Immature natural killer cell (primary cell): ENCODE measurements at regions not wholly inside any gene's neighbourhood (a gene's known extent, or its start where the extent isn't known, plus 50 kb on each side); places are given as distances from the start of the nearest gene placed in this dataset.
"Not testable (repeated sequence)": the region's sequence is repeated elsewhere in the genome, so short reads cannot be mapped to it uniquely, and the experiment has no call there.

Experiments
- DNase-seq, 3 donors: peaks; one replicate each; pipeline ENCODE4 v3.0.0; 2022; ENCODE audit warnings: mixed read lengths in 1 of 3
- H3K27ac Mint-ChIP-seq, 6 donors: one replicate each; pipeline ENCODE4 v1.8.0; 2020; ENCODE audit warnings: mixed read lengths in 6 of 6, mild to moderate bottlenecking in 5 of 6, inconsistent platforms in 4 of 6, moderate library complexity in 3 of 6
- H3K27me3 Mint-ChIP-seq, 3 donors: one replicate each; pipeline ENCODE4 v1.8.0; 2020 to 2021; ENCODE audit warnings: low read depth in 3 of 3, mild to moderate bottlenecking in 3 of 3, mixed read lengths in 3 of 3, moderate library complexity in 3 of 3, inconsistent platforms in 1 of 3
- H3K36me3 Mint-ChIP-seq, 3 donors: one replicate each; pipeline ENCODE4 v1.8.0; 2020; ENCODE audit warnings: mixed read lengths in 3 of 3, inconsistent platforms in 2 of 3, mild to moderate bottlenecking in 2 of 3
- H3K4me1 Mint-ChIP-seq, 2 donors: one replicate each; pipeline ENCODE4 v1.8.0; 2020; ENCODE audit warnings: inconsistent platforms in 2 of 2, mild to moderate bottlenecking in 2 of 2, mixed read lengths in 2 of 2, moderate library complexity in 1 of 2
- H3K4me3 Mint-ChIP-seq, 5 donors: one replicate each; pipeline ENCODE4 v1.8.0; 2020; ENCODE audit warnings: mild to moderate bottlenecking in 5 of 5, mixed read lengths in 5 of 5, inconsistent platforms in 3 of 5, moderate library complexity in 3 of 5
- H3K9me3 Mint-ChIP-seq, 6 donors: one replicate each; pipeline ENCODE4 v1.8.0; 2020; ENCODE audit warnings: mild to moderate bottlenecking in 6 of 6, mixed read lengths in 6 of 6, inconsistent platforms in 4 of 6, moderate library complexity in 3 of 6

- Mint-ChIP-seq H3K4me1 (no peaks in the 10 kb centered on the region), H3K27me3 (no peaks in the 10 kb centered on the region), H3K27ac (no peak overlapping the region), H3K36me3 (no peaks in the 10 kb centered on the region), H3K4me3 (no peak overlapping the region), H3K9me3 (peaks cover 0 to 5% (median 0%) of the 10 kb centered on the region in 6 donors)
- no peak for DNase-seq
These were observed 218.4 kb downstream of the ANXA1 start for GRCh38 chr9:73370053-73370452.

GRCh38 chr9:73371801-73372200 lies 220.1 kb downstream of the ANXA1 start:
- H3K27me3 Mint-ChIP-seq: no peaks in the 10 kb centered on the region
- no peaks in the 10 kb centered on the region for H3K36me3 Mint-ChIP-seq
- no peak overlapping the region for H3K4me3 Mint-ChIP-seq
- no peaks in the 10 kb centered on the region for H3K4me1 Mint-ChIP-seq
- H3K27ac Mint-ChIP-seq: no peak overlapping the region
- H3K9me3 Mint-ChIP-seq: peaks cover 0 to 5% (median 0%) of the 10 kb centered on the region in 6 donors
- no peak for DNase-seq

GRCh38 chr9:73380411-73380810 lies 228.7 kb downstream of the ANXA1 start:
- peaks cover 0 to 23% (median 5%) of the 10 kb centered on the region in 6 donors for H3K9me3 Mint-ChIP-seq
- no peak overlapping the region for H3K4me3 Mint-ChIP-seq
- H3K27me3 Mint-ChIP-seq: peaks cover 0 to 4% (median 1%) of the 10 kb centered on the region in 3 donors
- H3K27ac Mint-ChIP-seq: no peak overlapping the region
- H3K36me3 Mint-ChIP-seq: no peaks in the 10 kb centered on the region
- H3K4me1 Mint-ChIP-seq: no peaks in the 10 kb centered on the region
- DNase-seq: no peak

GRCh38 chr9:73402081-73403028 lies 250.7 kb downstream of the ANXA1 start:
- Mint-ChIP-seq H3K36me3 (no peaks in the 10 kb centered on the region), H3K9me3 (peaks cover 0 to 30% (median 7%) of the 10 kb centered on the region in 6 donors), H3K27ac (no peak overlapping the region), H3K27me3 (peaks cover 0 to 4% (median 0%) of the 10 kb centered on the region in 3 donors), H3K4me1 (no peaks in the 10 kb centered on the region), H3K4me3 (no peak overlapping the region)
- no peak for DNase-seq

DNA sequence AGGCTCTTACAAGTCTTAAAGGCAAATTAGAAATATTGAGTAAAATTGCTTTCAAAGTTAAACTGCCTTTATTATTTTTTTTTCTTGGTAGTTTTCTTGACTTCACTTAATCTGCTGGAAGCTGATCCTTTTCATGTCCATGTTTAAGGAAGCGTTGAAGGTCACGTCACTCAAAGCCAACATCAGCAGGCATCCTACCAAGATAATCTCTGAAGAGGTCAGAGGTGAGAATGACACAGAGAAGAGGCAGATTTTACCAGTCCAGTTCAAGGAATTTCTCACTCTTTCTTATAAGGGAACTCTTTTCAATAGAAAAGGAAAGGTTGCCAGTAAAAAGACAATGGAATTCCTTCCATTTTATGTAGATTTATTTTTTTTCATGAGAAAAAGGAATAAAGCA lies 259.8 kb downstream of the ANXA1 start:
- H3K27ac Mint-ChIP-seq: no peak overlapping the region
- H3K27me3 Mint-ChIP-seq: no peaks in the 10 kb centered on the region
- no peak for DNase-seq
- no peaks in the 10 kb centered on the region for H3K36me3 Mint-ChIP-seq
- peaks cover 0 to 4% (median 1%) of the 10 kb centered on the region in 6 donors for H3K9me3 Mint-ChIP-seq
- no peak overlapping the region for H3K4me3 Mint-ChIP-seq
- H3K4me1 Mint-ChIP-seq: no peaks in the 10 kb centered on the region

- no peaks in the 10 kb centered on the region for H3K36me3 Mint-ChIP-seq
- no peak overlapping the region for H3K27ac Mint-ChIP-seq
- peaks cover 0 to 4% (median 3%) of the 10 kb centered on the region in 6 donors for H3K9me3 Mint-ChIP-seq
- no peaks in the 10 kb centered on the region for H3K4me1 Mint-ChIP-seq
- no peaks in the 10 kb centered on the region for H3K27me3 Mint-ChIP-seq
- H3K4me3 Mint-ChIP-seq: no peak overlapping the region
- DNase-seq: no peak
These were observed 261.2 kb downstream of the ANXA1 start for GRCh38 chr9:73412874-73413273.

- Mint-ChIP-seq H3K4me1 (no peaks in the 10 kb centered on the region), H3K27me3 (peaks cover 0 to 2% (median 0%) of the 10 kb centered on the region in 3 donors), H3K9me3 (peaks cover 0 to 6% (median 3%) of the 10 kb centered on the region in 6 donors), H3K4me3 (no peak overlapping the region), H3K36me3 (no peaks in the 10 kb centered on the region), H3K27ac (no peak overlapping the region)
- DNase-seq: no peak
These were observed 272.2 kb downstream of the ANXA1 start for GRCh38 chr9:73423891-73424290.

- Mint-ChIP-seq H3K4me3 (no peak overlapping the region), H3K9me3 (peaks cover 0 to 4% (median 1%) of the 10 kb centered on the region in 6 donors), H3K27me3 (no peaks in the 10 kb centered on the region), H3K36me3 (no peaks in the 10 kb centered on the region), H3K4me1 (no peaks in the 10 kb centered on the region), H3K27ac (no peak overlapping the region)
- no peak for DNase-seq
These were observed 274.6 kb downstream of the ANXA1 start for GRCh38 chr9:73426269-73426668.

- Mint-ChIP-seq H3K4me1 (no peaks in the 10 kb centered on the region), H3K9me3 (peaks cover 0 to 19% (median 2%) of the 10 kb centered on the region in 6 donors), H3K36me3 (no peaks in the 10 kb centered on the region), H3K27me3 (peaks cover 0 to 2% (median 0%) of the 10 kb centered on the region in 3 donors), H3K4me3 (no peak overlapping the region), H3K27ac (no peak overlapping the region)
- no peak for DNase-seq
These were observed 283.2 kb downstream of the ANXA1 start for GRCh38 chr9:73434826-73435225.

- Mint-ChIP-seq H3K27me3 (peaks cover 0 to 2% (median 0%) of the 10 kb centered on the region in 3 donors), H3K27ac (no peak overlapping the region), H3K9me3 (peaks cover 0 to 20% (median 2%) of the 10 kb centered on the region in 6 donors), H3K36me3 (no peaks in the 10 kb centered on the region), H3K4me1 (no peaks in the 10 kb centered on the region), H3K4me3 (no peak overlapping the region)
- DNase-seq: no peak
These were observed 286.1 kb downstream of the ANXA1 start for GRCh38 chr9:73437758-73438157.

GRCh38 chr9:73439839-73440238 lies 288.2 kb downstream of the ANXA1 start:
- not testable (repeated sequence) for H3K27ac Mint-ChIP-seq, H3K36me3 Mint-ChIP-seq, DNase-seq, H3K4me1 Mint-ChIP-seq, H3K4me3 Mint-ChIP-seq, H3K27me3 Mint-ChIP-seq
- H3K9me3 Mint-ChIP-seq: peaks cover 0 to 14% (median 4%) of the 10 kb centered on the region in 6 donors

- H3K4me1 Mint-ChIP-seq: no peaks in the 10 kb centered on the region
- H3K36me3 Mint-ChIP-seq: no peaks in the 10 kb centered on the region
- peaks cover 0 to 20% (median 4%) of the 10 kb centered on the region in 6 donors for H3K9me3 Mint-ChIP-seq
- H3K4me3 Mint-ChIP-seq: no peak overlapping the region
- H3K27me3 Mint-ChIP-seq: peaks cover 0 to 2% (median 0%) of the 10 kb centered on the region in 3 donors
- no peak overlapping the region for H3K27ac Mint-ChIP-seq
- no peak for DNase-seq
These were observed 289.6 kb downstream of the ANXA1 start for GRCh38 chr9:73441223-73441622.

- no peak overlapping the region for H3K27ac Mint-ChIP-seq
- H3K27me3 Mint-ChIP-seq: peaks cover 0 to 2% (median 0%) of the 10 kb centered on the region in 3 donors
- H3K4me3 Mint-ChIP-seq: no peak overlapping the region
- H3K4me1 Mint-ChIP-seq: no peaks in the 10 kb centered on the region
- no peaks in the 10 kb centered on the region for H3K36me3 Mint-ChIP-seq
- DNase-seq: no peak
- H3K9me3 Mint-ChIP-seq: peaks cover 0 to 20% (median 4%) of the 10 kb centered on the region in 6 donors
These were observed 290.5 kb downstream of the ANXA1 start for GRCh38 chr9:73441890-73442818.

DNA sequence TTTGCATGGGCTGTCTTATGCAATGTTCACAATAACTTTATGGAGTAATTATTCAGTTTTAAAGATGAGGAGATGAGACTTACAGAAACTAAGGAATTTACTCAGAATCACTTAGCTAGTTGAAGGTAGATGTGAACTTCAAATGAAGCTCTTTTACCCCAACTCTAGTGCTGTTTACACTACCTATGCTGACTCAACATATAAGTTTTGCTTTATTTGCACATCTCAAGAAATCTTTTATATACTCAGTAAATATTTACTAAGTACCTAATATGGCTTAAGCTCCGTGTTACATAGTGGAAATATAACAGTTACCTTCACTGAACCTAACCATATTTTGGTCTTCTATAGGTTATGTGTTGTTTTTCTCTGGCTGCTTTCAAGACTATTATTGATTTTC lies 293.2 kb downstream of the ANXA1 start:
- Mint-ChIP-seq H3K27me3 (peaks cover 0 to 2% (median 0%) of the 10 kb centered on the region in 3 donors), H3K36me3 (no peaks in the 10 kb centered on the region), H3K27ac (no peak overlapping the region), H3K4me3 (no peak overlapping the region), H3K4me1 (no peaks in the 10 kb centered on the region), H3K9me3 (peaks cover 0 to 11% (median 4%) of the 10 kb centered on the region in 6 donors)
- no peak for DNase-seq
